Fibroblast of upper back skin (primary cell): ENCODE measurements at regions not wholly inside any gene's neighbourhood (a gene's known extent, or its start where the extent isn't known, plus 50 kb on each side); places are given as distances from the start of the nearest gene placed in this dataset.

Source experiments
- DNase-seq: peaks from one replicate; pipeline ENCODE4 v3.0.0-alpha.2; 2013

- DNase-seq, result peak; percentile 83
Measured at GRCh38 chr2:17303054-17303453, 215.2 kb downstream of the RAD51AP2 start.

GRCh38 chr2:17302281-17302680 lies 216.0 kb downstream of the RAD51AP2 start:
- peak; percentile 33 for DNase-seq

- DNase-seq, result no peak
Measured at GRCh38 chr2:17301437-17301836, 216.8 kb downstream of the RAD51AP2 start.

- DNase-seq, result peak; percentile 85
Measured at GRCh38 chr2:17299891-17300540, 218.2 kb downstream of the RAD51AP2 start.

- DNase-seq, result peak; percentile 38
Measured at GRCh38 chr2:17298453-17298852, 219.8 kb downstream of the RAD51AP2 start.

- DNase-seq, result no peak
Measured at GRCh38 chr2:17296686-17297085, 221.6 kb downstream of the RAD51AP2 start.

GRCh38 chr2:17289669-17290068 lies 228.6 kb downstream of the RAD51AP2 start:
- no peak for DNase-seq

- DNase-seq, result no peak
Measured at GRCh38 chr2:17287183-17287582, 231.1 kb downstream of the RAD51AP2 start.

GRCh38 chr2:17282826-17283225 lies 235.4 kb downstream of the RAD51AP2 start:
- no peak for DNase-seq

- no peak for DNase-seq
Measured at GRCh38 chr2:17282245-17282644, 236.0 kb downstream of the RAD51AP2 start.

GRCh38 chr2:17276220-17276619 lies 242.0 kb downstream of the RAD51AP2 start:
- no peak for DNase-seq

- peak; percentile 32 for DNase-seq
Measured at GRCh38 chr2:17272652-17273525, 245.4 kb downstream of the RAD51AP2 start.

- DNase-seq, result no peak
Measured at GRCh38 chr2:17272170-17272569, 246.1 kb downstream of the RAD51AP2 start.

- peak; percentile 84 for DNase-seq
Measured at GRCh38 chr2:17271416-17271815, 246.8 kb downstream of the RAD51AP2 start.

- no peak for DNase-seq
Measured at GRCh38 chr2:17270894-17271293, 247.3 kb downstream of the RAD51AP2 start.

- no peak for DNase-seq
Measured at GRCh38 chr2:17263570-17263968, 254.7 kb downstream of the RAD51AP2 start.

GRCh38 chr2:17262854-17263569 lies 255.2 kb downstream of the RAD51AP2 start:
- DNase-seq, result no peak

GRCh38 chr2:17259613-17260012 lies 258.6 kb downstream of the RAD51AP2 start:
- no peak for DNase-seq

- DNase-seq, result peak; percentile 63
Measured at GRCh38 chr2:17258861-17259260, 259.4 kb downstream of the RAD51AP2 start.

- peak; percentile 65 for DNase-seq
Measured at GRCh38 chr2:17257189-17257909, 260.9 kb downstream of the RAD51AP2 start.

GRCh38 chr2:17255071-17255470 lies 263.2 kb downstream of the RAD51AP2 start:
- no peak for DNase-seq

- DNase-seq, result no peak
Measured at GRCh38 chr2:17254421-17254820, 263.8 kb downstream of the RAD51AP2 start.

- DNase-seq, result no peak
Measured at GRCh38 chr2:17252258-17252657, 266.0 kb downstream of the RAD51AP2 start.
